GM04503 (cell line): ENCODE measurements at regions not wholly inside any gene's neighbourhood (a gene's known extent, or its start where the extent isn't known, plus 50 kb on each side); places are given as distances from the start of the nearest gene placed in this dataset.

Experiments
- DNase-seq: peaks from one replicate; pipeline ENCODE4 v3.0.0-alpha.2; 2012; ENCODE audit warnings: low read depth

DNA sequence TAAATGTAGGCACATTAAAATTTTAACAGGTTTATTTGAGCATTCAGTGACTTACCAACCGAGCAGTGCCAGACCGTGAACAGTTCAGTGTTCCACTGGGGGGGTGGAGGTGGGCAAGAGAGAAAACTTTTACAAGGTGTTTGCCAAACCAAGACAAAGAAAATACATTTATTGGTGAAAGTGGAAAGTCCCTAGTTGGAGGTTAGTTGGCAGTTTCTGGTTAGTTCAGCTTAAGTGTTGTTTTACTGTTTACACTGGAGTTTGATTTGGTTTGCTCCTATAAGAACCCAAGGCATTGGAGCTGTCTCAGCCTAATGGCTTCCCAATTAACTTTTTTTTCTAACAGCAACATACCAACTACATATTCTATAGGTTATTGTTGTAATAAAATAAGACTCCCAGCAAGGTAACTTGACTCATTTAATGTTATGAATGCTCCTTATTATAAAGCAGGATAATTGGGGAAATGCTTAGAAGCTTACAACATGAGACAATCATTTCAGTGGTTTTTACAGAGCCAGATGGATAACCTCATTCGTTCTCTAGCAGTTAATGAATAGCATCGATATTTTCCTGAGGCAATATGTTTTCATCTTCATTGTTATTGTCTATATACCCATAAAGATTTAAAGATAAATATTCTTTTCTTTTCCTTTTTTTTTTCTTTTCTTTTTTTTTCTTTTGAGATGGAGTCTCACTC, 115.8 kb downstream of the ETNK1 start:
- no peak for DNase-seq

DNA sequence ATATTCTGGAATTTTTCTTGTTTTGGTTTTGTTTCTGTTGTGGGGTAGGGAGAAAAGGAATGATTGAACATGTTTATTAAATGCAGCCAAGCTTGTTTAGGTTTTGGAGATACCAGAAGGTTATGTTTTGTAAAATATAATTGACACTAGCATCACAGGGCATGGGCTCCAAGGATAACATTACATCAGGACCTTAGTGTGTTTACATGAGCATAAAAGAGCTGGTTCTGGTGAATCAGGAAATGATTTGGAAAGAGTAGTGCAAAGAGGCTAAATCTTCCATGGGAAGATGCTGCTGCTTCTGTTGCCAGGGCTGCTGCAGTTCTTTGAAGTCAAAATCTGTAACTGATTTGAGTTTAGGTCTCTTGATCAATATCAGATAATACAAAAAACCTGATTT, 118.7 kb downstream of the ETNK1 start:
- no peak for DNase-seq

DNA sequence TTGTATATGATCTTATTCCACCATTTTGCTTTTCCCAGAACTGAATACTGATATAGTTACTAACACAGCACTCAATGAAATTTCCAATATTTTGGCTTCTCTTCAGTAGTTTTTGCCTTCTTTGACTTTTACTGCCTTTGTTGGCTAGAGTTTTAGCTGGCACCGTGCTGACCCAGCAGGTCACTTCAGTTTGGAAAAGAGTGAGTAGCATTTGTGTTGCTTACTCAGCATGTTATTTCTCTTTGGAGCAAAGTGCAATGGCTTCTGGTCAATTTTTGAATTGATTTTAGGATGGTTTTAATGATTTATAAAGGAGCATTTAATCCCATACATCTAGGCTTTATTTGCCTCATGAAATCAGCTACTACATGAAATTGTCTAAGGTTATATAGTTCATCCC, 119.2 kb downstream of the ETNK1 start:
- no peak for DNase-seq

DNA sequence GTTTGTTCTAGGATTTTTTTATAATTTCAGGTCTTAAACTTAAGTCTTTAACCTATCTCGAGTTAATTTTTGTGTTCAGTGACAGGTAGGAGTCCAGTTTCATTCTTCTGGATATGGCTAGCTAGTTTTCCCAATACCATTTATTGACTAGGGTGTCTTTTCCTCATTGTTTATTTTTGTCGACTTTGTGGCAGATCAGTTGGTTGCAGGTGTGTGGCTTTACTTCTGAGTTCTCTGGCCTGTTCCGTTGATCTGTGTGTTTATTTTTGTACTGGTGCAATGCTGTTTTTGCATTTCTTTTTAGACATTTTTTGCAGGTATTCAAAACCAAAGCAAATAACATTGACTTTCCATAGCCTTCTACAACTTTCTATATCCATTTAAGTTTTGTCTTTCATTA, 121.7 kb downstream of the ETNK1 start:
- no peak for DNase-seq

DNA sequence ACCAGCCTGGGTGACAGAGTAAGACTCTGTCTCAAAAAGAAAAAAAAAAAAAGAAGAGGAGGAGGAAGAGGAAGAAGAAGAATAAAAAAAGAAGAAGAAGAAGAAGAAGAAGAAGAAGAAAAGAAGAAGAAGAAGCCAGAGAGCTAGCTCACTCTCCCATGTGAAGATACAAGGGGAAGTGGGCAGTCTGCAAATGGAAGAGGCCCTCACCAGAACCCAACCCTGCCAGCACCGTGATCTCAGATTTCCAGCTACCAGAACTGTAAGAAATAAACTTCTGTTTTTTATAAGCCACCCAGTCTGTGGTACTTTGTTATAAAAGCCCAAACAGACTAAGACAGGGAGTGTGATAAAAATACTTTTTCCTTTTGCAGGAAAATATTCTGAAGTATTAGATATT, 130.7 kb downstream of the ETNK1 start:
- no peak for DNase-seq

DNA sequence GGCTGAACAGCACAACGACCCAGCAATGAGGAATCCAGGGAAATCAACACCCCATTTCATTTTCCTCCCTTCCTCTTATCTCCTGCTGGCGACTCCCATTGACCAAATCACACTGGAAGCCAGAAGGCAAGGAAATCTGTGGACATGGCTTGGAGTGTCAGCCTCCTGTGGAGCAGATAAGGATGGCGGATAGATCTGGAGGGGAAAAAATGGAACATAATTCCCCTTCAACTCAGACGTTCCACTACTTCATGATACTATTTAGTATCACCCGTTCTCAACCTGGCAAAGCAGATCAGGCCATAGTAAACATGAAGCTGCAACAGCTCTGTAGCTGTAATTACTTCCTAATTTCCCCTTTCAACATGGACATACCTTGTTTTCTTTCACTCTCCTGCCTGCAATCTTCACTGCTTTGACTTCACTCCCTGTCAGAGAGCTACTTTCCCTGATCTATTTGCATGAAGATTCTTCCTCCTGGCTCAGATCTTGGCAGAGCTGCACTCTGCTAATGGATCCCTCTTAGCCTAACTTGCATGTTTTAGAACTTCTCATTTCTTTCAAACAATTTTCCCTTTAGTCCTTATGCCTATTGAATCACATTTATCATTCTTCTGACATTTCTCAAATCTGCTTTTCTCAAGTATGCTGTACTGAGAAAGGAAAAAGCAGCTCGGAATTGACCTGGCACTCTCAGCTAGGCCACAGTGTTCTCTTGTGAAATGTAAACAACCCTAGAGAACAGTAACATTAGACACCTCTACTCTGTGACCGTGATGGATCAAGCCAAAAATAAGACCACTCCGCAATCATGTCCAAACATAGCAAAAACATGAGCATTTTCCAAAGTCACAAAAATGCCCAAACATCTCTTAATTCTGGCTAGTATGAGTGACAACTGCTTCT, 135.1 kb downstream of the ETNK1 start:
- no peak for DNase-seq

DNA sequence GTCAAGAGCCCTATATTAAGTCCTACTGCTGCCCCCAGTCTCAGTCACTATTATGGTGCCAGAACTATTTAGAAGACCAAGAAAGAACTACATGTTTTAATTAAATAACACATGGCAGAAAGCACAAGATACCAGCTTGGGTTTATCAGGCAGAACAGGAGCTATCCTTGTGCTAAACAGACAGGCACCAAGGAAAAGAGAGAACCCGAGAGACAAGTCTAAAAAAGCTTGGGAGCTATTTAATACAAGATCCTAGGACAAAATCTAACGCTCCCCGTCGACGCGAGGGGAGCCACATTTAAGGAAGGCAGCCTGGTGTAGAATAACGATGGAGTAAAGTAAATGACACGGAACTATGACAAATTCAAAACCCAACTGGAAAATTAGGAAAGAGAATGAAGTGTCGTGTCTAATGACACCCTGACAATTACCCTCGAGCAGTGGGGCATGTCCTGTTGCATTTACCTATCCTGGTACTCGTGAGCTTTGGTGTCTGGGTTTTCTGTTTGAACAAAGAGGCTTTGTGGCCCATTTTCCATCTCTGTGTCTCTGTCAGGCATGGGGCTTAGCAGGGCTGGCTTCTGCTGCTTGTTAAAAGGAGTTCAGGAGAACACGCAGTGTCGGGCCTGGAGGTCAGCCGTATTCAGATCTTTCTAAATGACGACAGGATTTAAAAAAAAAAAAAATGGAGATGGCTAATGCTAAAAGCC, 140.6 kb downstream of the ETNK1 start:
- DNase-seq = no peak

DNA sequence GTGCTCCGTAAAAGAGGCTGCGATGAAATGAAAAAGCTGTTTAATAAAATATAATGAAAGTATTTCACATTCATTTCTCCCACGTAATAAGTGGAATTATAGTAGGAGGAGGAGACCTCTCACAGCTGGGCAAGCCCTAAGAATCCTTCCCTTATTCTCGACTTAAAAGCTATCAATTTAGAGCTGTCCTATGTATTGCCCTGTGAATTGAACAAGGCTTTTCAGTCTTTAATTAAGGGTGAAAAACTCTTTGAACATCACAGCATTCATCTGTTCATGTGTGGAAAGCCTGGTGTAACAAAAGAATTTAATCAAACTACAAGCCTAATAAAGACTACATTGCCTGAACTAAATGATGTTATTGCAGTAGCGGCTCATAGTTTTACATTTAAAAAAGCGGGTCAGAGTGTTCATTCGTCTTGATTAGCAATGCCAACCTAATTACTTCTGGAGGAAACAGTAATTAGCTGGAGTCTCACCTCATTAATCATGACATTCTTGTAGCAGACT, 142.0 kb downstream of the ETNK1 start:
- no peak for DNase-seq

DNA sequence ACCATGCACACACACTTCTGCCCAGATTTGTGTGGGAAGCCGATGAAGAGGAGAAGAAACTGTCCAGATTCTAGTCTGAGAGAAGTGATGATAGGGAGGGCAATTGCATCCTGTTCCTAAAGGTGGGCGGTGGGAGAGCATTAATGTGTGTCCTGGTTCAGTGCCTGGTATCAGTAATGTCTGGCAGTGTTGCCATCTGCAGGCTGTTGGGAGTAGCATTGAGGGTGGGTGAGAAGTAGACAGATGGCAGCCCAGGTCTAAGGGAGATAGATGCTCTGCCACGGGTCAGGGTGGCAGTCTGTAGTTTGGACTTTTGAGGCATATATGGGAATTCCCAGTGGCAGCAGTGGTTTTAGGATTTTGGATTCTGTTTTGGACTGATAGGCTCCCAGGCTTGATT, 156.4 kb downstream of the ETNK1 start:
- DNase-seq = no peak

DNA sequence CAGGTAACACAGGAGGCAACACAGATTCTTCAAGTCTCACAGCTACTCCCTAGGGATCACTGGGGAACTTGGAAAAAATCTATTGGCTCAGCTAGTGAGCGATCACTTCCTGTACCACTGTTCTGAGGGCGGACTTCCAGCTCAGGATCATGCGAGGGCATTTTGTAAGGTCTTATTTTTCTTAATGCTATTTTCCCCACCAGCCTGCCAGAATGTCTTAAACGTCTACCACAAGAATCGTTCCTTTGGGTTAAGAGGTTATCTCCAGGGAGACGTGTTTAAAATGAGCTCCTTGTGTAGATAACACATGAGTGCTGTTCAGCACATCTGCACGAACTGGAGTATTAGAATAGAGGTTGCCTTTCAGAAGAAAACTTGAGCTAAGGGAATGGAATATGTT, 162.6 kb downstream of the ETNK1 start:
- no peak for DNase-seq

DNA sequence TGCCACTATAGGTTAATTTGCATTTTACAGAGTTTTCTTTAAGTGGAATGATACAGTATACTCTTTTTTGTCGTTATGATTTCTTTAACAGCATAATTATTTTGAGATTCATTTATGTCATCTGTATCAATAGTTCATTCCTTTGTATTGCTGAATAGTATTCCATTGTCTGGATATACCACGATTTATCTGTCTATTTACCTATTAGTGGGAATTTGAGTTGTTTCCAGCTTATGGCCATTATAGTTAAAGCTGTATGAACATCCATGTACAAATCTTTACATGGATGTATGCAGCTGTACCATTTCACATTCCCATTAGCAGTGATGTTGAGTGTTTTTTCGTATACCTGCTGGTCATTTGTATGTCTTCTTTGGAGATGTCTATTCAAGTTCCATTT, 163.9 kb downstream of the ETNK1 start:
- DNase-seq = no peak

DNA sequence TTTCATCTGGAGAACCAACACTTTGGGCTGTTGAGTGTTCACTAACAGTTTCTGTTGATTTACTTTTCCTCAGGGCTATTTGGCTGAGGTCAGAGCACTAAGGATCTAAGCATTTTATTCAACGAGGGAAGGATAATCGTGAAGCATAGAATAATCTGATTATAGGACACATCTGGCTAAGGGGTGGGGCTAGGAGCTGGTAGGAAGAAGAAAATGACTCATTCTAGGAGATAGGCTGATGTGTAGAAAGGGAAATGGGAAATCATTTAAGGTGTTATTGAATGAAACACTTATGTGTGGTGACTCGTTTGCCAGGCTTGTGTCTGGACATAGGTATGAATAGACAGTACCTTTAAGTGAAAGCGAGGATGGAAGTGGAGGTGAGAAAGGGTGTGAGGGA, 167.2 kb downstream of the ETNK1 start:
- no peak for DNase-seq

DNA sequence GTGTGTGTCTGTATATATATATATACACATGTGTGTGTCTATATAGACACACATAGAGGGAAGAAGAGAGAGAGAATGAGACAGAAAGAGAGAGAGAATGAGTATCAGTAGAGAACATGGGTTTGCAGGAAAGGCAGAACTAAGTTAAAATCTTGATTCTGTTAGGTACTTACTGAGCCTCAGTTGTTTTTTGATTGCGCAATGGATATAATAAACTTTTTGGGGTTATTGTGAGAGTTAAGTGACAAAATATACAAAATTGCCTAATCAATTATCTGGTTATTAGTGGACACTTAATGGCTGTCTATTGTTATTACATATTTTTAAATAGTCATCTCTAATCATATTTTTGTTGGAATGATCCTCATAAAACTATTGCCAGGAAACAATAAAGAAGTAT, 169.0 kb downstream of the ETNK1 start:
- no peak for DNase-seq

DNA sequence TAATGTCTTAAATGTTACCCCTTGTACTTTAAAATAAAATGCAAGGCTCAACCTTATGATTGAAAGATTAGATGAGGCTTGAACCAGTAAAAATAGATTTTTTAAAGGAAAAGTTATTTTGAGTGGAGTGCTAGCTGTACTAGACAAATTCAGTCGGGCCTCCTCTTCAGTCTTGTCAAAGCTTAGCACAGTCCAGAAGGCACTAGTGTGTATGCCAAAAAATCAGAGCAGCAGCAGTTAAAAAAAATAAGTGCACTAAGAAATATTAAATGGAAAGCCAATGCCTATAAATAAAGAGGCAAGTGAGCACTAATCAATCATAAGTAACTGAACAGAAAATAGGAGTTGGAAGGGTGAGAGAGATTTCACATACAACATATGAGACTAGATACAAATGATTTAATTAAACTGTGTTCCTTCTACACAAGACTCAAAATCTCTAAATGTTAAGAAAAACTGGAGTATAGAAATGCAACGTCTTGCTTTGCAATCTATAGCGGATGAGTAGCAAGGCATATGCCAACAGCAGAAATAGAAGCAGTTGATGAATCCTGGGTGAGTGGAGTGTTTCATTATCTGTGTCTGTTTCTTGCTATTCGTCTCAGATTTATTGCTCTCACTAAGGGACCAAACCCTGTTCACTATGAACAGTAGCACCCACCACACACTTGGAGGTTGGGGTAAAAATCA, 172.1 kb downstream of the ETNK1 start:
- DNase-seq = no peak

DNA sequence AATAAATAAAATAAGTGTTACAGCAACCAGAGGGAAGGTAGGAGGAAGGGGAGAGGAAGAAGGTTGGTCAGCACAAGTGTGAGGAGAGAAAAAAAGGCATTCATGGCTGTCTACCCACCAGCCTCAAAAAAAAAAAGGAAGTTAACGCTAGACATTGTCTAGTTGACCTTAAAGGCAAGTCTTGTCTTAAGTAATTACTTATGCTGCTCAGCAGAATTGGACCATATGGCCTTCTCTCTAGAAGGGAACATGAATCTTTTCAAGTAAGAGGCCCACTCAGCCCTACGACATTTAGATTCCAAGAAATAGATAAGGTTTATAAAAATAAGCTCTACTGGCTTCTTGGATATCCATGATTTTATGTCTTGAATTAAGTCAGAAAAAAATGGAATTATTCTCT, 172.7 kb downstream of the ETNK1 start:
- no peak for DNase-seq

DNA sequence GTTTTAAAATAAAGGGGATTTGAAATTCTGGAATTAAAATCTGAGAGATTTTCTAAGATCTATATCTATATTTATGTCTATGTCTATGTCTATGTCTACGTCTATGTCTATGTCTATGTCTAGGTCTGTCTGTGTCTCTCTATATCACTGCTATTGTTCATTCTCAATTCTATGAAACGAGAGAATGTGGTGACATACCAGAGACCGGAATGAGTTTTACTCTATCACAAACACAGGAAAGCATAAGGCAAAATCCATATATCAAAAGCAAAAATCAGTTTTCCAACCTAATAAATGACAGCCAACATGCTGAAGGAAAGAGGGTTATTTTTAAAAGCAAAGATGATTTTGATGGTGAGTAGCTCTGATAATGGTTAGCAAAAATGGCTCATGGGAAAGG, 173.1 kb downstream of the ETNK1 start:
- no peak for DNase-seq

DNA sequence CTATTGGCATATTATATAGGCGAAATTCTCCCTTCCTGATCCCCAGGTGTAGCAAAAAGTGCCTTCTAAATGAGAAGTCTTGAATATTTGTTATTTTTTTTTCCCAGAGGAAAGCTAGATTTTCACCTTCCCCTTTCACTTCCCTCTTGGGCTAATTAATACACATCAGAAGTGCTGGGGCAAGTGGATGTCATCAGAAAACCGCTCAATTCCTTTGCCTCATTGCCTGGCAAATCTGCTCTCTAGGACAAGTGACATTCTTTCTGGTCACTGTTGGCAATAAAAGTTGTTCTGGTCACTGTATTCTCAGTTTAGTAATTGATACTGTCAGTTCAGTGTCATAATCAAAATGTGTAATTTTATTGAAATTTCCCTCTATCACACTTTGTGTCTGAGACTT, 174.5 kb downstream of the ETNK1 start:
- DNase-seq = no peak

DNA sequence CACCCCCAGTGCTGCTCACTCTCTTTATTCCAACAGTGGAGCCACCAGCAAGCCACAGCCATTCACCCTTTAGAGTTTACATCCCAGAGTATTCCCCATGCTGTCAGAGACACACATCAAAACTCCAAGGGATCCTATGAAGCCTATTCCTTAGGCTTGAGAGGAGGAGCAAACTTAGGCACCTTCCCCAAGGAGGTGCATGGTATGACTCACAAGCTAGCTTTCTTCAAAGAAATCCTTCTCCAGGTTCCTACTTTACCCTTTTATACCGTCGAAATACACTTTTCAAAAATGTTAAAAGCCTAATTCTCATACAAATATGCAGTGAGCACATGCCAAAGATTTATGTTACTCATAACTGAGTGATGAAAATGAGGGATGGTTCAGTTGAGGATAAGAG, 175.4 kb downstream of the ETNK1 start:
- no peak for DNase-seq

DNA sequence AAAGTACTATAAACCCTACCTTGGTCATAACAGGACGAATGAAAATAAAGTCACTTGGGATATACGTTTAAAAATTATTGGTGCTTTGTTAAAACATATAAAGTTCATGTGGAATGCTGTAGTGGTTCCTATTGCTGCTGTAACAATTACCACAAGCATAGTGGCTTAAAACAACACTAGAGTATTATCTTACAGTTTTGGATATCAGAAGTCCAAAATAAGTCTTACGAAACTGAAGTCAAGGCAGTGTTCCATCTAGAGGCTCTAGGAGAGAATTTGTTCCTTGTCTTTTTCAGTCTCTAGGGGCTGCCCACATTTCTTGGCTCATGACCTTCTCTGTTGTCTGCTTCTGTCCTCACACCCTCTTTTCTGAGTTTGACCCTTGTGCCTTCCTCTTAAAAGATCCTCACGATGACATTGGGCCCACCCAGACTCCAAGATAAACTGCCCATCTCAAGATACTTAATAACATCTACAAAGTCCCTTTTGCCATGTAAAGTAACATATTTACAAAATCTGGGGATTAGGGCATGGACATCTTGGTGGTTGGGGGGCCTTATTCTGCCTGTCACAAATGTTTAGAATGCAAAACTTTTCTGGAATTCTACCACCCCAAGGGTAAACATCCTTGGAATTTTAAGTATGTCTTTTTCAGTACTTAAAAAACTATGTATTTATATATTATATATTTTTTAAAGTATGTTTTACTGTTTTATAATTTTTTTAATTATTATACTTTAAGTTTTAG, 178.1 kb downstream of the ETNK1 start:
- no peak for DNase-seq

DNA sequence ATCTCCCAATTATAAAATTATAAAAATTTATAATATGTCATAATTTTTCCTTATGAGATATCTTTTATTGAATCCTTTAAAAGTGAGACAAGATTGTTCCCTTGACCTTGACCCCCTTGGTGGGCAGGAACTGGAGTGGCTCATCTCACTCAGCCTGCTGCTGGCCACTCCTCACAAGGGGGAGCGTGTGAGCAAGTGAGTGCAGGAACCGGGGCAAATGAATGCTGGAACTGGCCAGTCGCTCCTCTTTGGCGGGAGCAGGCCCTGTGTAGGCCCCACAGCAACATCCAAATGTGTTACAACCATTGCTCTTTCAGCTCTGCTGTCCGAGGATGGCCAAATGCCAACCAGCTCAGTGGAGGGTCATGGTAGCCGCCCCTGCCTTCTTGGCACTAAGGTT, 178.8 kb downstream of the ETNK1 start:
- no peak for DNase-seq

DNA sequence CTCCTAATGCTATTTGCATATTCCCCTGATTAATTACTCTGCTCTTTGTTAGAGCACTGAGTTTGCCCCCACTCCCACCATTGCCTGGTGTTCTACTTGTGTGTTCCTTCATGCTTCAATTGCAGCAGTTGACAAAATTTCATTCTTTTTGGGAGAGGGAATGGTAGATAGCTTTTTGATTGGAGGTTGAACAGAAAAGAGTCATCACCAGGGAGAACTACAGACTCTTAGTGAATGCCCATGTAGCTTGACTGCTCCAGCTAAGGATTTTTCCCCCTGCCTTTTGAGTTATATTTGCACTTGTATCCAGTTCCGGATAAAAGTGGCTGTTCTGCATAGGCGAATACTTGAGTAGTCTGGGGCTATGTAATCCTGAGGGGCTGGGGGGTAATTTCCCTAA, 183.9 kb downstream of the ETNK1 start:
- no peak for DNase-seq

DNA sequence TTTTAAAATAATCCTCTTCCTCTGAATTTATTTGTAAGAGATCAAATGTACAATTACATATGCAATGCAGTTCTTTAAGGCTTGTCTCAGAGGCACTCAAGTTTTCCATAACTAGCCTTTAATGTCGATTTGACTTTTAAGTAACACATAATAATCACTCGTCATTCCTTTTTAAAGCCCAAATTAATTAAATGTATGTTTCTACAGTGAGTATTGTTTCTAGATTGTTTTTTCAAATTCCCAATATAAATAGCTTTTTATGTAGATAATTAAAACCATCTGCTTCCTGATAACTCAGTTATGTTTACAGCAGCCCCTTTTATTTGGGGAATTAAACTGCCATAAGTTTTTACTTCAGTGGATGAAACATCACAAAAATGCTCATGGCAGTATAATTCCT, 185.1 kb downstream of the ETNK1 start:
- no peak for DNase-seq
